H1 (cell line): ENCODE measurements at regions not wholly inside any gene's neighbourhood (a gene's known extent, or its start where the extent isn't known, plus 50 kb on each side); places are given as distances from the start of the nearest gene placed in this dataset.

Experiments
- CTCF ChIA-PET: fragments of 300-600 bp; sonication (Branson Sonifier 250); formaldehyde crosslinking; loops from one replicate; lab custom pipeline; 2021; ENCODE audit not compliant: partially characterized antibody; lab: Charles Lee
- POLR2A ChIA-PET: fragments of 300-600 bp; sonication (Branson Sonifier 250); formaldehyde crosslinking; loops from one replicate; lab custom pipeline; 2021; ENCODE audit warnings: inconsistent platforms; ENCODE audit not compliant: partially characterized antibody; lab: Charles Lee
- DNase-seq, 2 experiments: peaks; one replicate each; pipeline versions ENCODE4 v3.0.0 to v3.0.0-alpha.2; 2010 to 2022; ENCODE audit warnings: low spot score in 2 of 2, low read depth in 1 of 2, mixed read lengths in 1 of 2
- FAIRE-seq: peaks from 2 replicates; lab custom pipeline; 2011; peaks lifted over from hg19 to GRCh38; lab: Jason Lieb, UNC
- H2AFZ ChIP-seq: 2 replicates; pipeline ENCODE4 v1.8.1; 2012; ENCODE audit warnings: low read length, inconsistent platforms
- H2AK5ac ChIP-seq: 2 replicates; pipeline ENCODE4 v1.6.1; 2013; ENCODE audit warnings: low read depth, low read length
- H2BK120ac ChIP-seq: replicated peaks from 2 replicates; pipeline ENCODE3; 2013; ENCODE audit warnings: low read depth, low read length, inconsistent platforms
- H2BK12ac ChIP-seq: 2 replicates; pipeline ENCODE4 v1.6.1; 2013; ENCODE audit warnings: low read depth, low read length
- H2BK15ac ChIP-seq: 2 replicates; pipeline ENCODE4 v1.6.1; 2013; ENCODE audit warnings: low read length
- H2BK20ac ChIP-seq: 2 replicates; pipeline ENCODE4 v1.6.1; 2013; ENCODE audit warnings: low read length
- H2BK5ac ChIP-seq: 2 replicates; pipeline ENCODE4 v1.6.1; 2013; ENCODE audit warnings: low read depth, low read length
- H3K14ac ChIP-seq: 2 replicates; pipeline ENCODE4 v1.6.1; 2013; ENCODE audit warnings: inconsistent platforms; ENCODE audit not compliant: insufficient read length
- H3K18ac ChIP-seq: 2 replicates; pipeline ENCODE4 v1.6.1; 2013; ENCODE audit warnings: low read length; ENCODE audit errors: extremely low read depth
- H3K23ac ChIP-seq: 2 replicates; pipeline ENCODE4 v1.6.1; 2013; ENCODE audit warnings: inconsistent platforms; ENCODE audit not compliant: insufficient read length
- H3K23me2 ChIP-seq: 2 replicates; pipeline ENCODE4 v1.6.1; 2013; ENCODE audit warnings: low read depth, low read length
- H3K27ac ChIP-seq: 2 replicates; pipeline ENCODE4 v1.6.1; 2011; ENCODE audit warnings: low read depth, low read length, inconsistent platforms
- H3K27me3 ChIP-seq, 4 experiments: replicated peaks in 1 of 4; 1 replicate in 1 of 4; 2 replicates in 3 of 4; pipeline versions ENCODE4 v1.6.1 to v1.8.1; 2011 to 2013; ENCODE audit warnings: low read length in 3 of 4, mild to moderate bottlenecking in 3 of 4, inconsistent platforms in 2 of 4, mixed read lengths in 2 of 4, moderate library complexity in 1 of 4; ENCODE audit not compliant: control insufficient read depth in 3 of 4, insufficient read depth in 3 of 4; ENCODE audit errors: extremely low read depth in 1 of 4
- H3K36me3 ChIP-seq, 4 experiments: 2 replicates each; pipeline versions ENCODE4 v1.6.1 to v1.8.1; 2011 to 2013; ENCODE audit warnings: mild to moderate bottlenecking in 4 of 4, low read length in 3 of 4, moderate library complexity in 2 of 4, control low read depth in 1 of 4, inconsistent platforms in 1 of 4; ENCODE audit not compliant: insufficient read depth in 4 of 4, control insufficient read depth in 2 of 4
- H3K4ac ChIP-seq: replicated peaks from 2 replicates; pipeline ENCODE3; 2013; ENCODE audit warnings: low read length, low read depth, mixed read lengths, inconsistent platforms; ENCODE audit not compliant: insufficient read length
- H3K4me1 ChIP-seq, 4 experiments: replicated peaks in 1 of 4; 1 replicate in 1 of 4; 2 replicates in 3 of 4; pipeline versions ENCODE4 v1.6.1 to v1.8.1; 2011 to 2013; ENCODE audit warnings: low read length in 3 of 4, inconsistent platforms in 2 of 4, mixed read lengths in 1 of 4; ENCODE audit not compliant: insufficient read depth in 4 of 4, control insufficient read depth in 3 of 4
- H3K4me2 ChIP-seq, 2 experiments: 2 replicates each; pipeline versions ENCODE4 v1.6.1 to v1.8.1; 2011 to 2013; ENCODE audit warnings: low read depth in 2 of 2, low read length in 2 of 2, control low read depth in 1 of 2, inconsistent platforms in 1 of 2, mild to moderate bottlenecking in 1 of 2; ENCODE audit not compliant: insufficient read depth in 1 of 2
- H3K4me3 ChIP-seq, 4 experiments: fragments of 200-600, 300-600 bp in 1 of 4; sonication (generic), shearing (Covaris generic), sonication (Bioruptor Twin) in 1 of 4; 2 replicates each; pipeline versions ENCODE4 v1.5.1 to v1.8.1; 2011 to 2016; ENCODE audit warnings: low read length in 4 of 4, low read depth in 3 of 4, control low read depth in 2 of 4, inconsistent platforms in 2 of 4, mild to moderate bottlenecking in 2 of 4, mixed read lengths in 1 of 4, moderate library complexity in 1 of 4; ENCODE audit not compliant: insufficient read depth in 2 of 4; ENCODE audit errors: extremely low read depth in 1 of 4
- H3K56ac ChIP-seq: replicated peaks from 2 replicates; pipeline ENCODE3; 2013; ENCODE audit warnings: low read depth, mild to moderate bottlenecking, mixed read lengths, low read length, inconsistent platforms; ENCODE audit not compliant: insufficient read length
- H3K79me1 ChIP-seq: 2 replicates; pipeline ENCODE4 v1.6.1; 2013; ENCODE audit warnings: low read depth, low read length, control low read depth
- H3K79me2 ChIP-seq, 2 experiments: 2 replicates each; pipeline versions ENCODE4 v1.6.1 to v1.8.1; 2012 to 2013; ENCODE audit warnings: low read length in 2 of 2, mild to moderate bottlenecking in 2 of 2, inconsistent platforms in 1 of 2; ENCODE audit not compliant: insufficient read depth in 2 of 2, control insufficient read depth in 1 of 2
- H3K9ac ChIP-seq, 4 experiments: replicated peaks in 1 of 4; 1 replicate in 1 of 4; 2 replicates in 3 of 4; pipeline versions ENCODE4 v1.6.1 to v1.8.1; 2011 to 2013; ENCODE audit warnings: low read depth in 3 of 4, low read length in 3 of 4, control low read depth in 2 of 4, mild to moderate bottlenecking in 2 of 4, moderate library complexity in 2 of 4, inconsistent platforms in 1 of 4; ENCODE audit errors: extremely low read depth in 1 of 4
- H3K9me3 ChIP-seq, 2 experiments: 2 replicates each; pipeline versions ENCODE4 v1.6.1 to v1.8.1; 2012 to 2013; ENCODE audit warnings: mild to moderate bottlenecking in 2 of 2, moderate library complexity in 2 of 2, control low read depth in 1 of 2, inconsistent platforms in 1 of 2, low read depth in 1 of 2, low read length in 1 of 2, mixed read lengths in 1 of 2; ENCODE audit not compliant: insufficient read depth in 2 of 2
- H4K20me1 ChIP-seq, 2 experiments: replicated peaks in 1 of 2; 2 replicates each; pipeline versions ENCODE3 to v1.8.1; 2011 to 2013; ENCODE audit warnings: inconsistent platforms in 2 of 2, low read length in 2 of 2, mild to moderate bottlenecking in 1 of 2; ENCODE audit not compliant: insufficient read depth in 2 of 2, control insufficient read depth in 1 of 2
- H4K5ac ChIP-seq: 2 replicates; pipeline ENCODE4 v1.6.1; 2013; ENCODE audit warnings: low read length, low read depth, mixed read lengths, inconsistent platforms; ENCODE audit not compliant: insufficient read length
- H4K8ac ChIP-seq: 2 replicates; pipeline ENCODE4 v1.8.0; 2013; ENCODE audit warnings: mild to moderate bottlenecking, moderate library complexity, low read length, inconsistent platforms; ENCODE audit not compliant: insufficient read depth; ENCODE audit errors: extremely low read depth
- H4K91ac ChIP-seq: replicated peaks from 2 replicates; pipeline ENCODE3; 2013; ENCODE audit warnings: low read length, mixed read lengths, inconsistent platforms; ENCODE audit not compliant: insufficient read length
- MAFK ChIP-seq: IDR thresholded peaks from 2 replicates; pipeline ENCODE4 v1.6.1; 2012; ENCODE audit warnings: low read depth, mild to moderate bottlenecking, improper control_type of control experiment, low read length
- POLR2AphosphoS5 ChIP-seq: IDR thresholded peaks from 2 replicates; pipeline ENCODE4 v1.6.1; 2011; ENCODE audit warnings: low read depth, low read length
- SIRT6 ChIP-seq: IDR thresholded peaks from one replicate; pipeline ENCODE4 v1.7.1; 2012; ENCODE audit warnings: low read length, inconsistent platforms
- TAF7 ChIP-seq: optimal IDR thresholded peaks from 2 replicates; pipeline ENCODE3; 2011; ENCODE audit warnings: low read depth, mild to moderate bottlenecking, inconsistent platforms, low read length, moderate library complexity, borderline replicate concordance
- TEAD4 ChIP-seq: IDR thresholded peaks from 2 replicates; pipeline ENCODE4 v1.6.1; 2012; ENCODE audit warnings: low read depth, low read length, inconsistent platforms, mixed read lengths
- WGBS, 2 experiments: shearing (Covaris generic) in 1 of 2; methylation state at CpG; one replicate each; pipeline versions ENCODE4 v1.1.6 to v1.1.7; 2013 to 2015; ENCODE audit warnings: low lambda C conversion rate in 2 of 2, mixed read lengths in 2 of 2, inconsistent platforms in 1 of 2, low coverage in 1 of 2, missing lambda C conversion rate in 1 of 2; ENCODE audit not compliant: insufficient replicate concordance in 2 of 2, insufficient coverage in 1 of 2, insufficient read length in 1 of 2; ENCODE audit errors: extremely low coverage in 1 of 2, missing lambda C conversion rate in 1 of 2; 5-methylcytosine and 5-hydroxymethylcytosine counted together
- TF ChIP-seq, protein P1 (sequence below): IDR thresholded peaks from 2 replicates; pipeline ENCODE4 v1.6.1; 2012; ENCODE audit warnings: inconsistent platforms

DNA sequence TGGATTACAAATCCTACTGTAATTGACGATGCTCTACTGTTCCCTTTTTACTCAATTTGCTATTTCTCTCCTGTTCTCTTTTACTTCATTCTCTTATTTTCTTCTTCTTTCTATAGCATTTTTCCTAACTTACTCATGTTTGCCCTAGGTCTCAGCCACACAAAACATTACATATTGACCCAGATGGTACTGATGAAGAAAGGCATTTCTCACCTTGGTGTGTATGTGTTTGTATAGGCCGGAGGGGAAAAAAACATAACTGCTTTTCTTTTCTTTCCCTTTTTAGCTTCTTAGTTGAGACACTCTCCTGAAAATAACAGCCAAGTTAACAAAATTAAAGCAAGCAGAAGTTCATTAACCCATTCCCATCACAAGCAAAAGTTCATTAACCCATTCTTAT, 1019.8 kb upstream of the CDH18 start:
- POLR2A ChIA-PET = no interaction called here
- TF ChIP-seq TAF7 (no peak), SIRT6 (no peak), POLR2AphosphoS5 (no peak), TEAD4 (no peak), MAFK (no peak)
- TF ChIP-seq, protein P1, sequence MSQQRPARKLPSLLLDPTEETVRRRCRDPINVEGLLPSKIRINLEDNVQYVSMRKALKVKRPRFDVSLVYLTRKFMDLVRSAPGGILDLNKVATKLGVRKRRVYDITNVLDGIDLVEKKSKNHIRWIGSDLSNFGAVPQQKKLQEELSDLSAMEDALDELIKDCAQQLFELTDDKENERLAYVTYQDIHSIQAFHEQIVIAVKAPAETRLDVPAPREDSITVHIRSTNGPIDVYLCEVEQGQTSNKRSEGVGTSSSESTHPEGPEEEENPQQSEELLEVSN = no peak
- Histone ChIP-seq H3K27ac (no peak overlapping the region), H3K9me3 (no peaks in the 10 kb centered on the region), H4K8ac (no peak overlapping the region), H3K23ac (no peak overlapping the region), H2BK120ac (no peak overlapping the region), H3K18ac (no peak overlapping the region), H3K14ac (no peak overlapping the region), H2BK15ac (no peak overlapping the region), H2BK20ac (no peak overlapping the region), H3K27me3 (no peaks in the 10 kb centered on the region), H4K20me1 (no peaks in the 10 kb centered on the region), H3K4ac (no peak overlapping the region), H3K79me1 (no peaks in the 10 kb centered on the region), H3K4me3 (no peak overlapping the region), H2BK12ac (no peak overlapping the region), H4K91ac (no peak overlapping the region), H3K4me2 (no peak overlapping the region), H3K79me2 (no peaks in the 10 kb centered on the region), H2AK5ac (no peak overlapping the region), H3K4me1 (no peaks in the 10 kb centered on the region), H3K23me2 (no peaks in the 10 kb centered on the region), H3K9ac (no peak overlapping the region), H2BK5ac (no peak overlapping the region), H3K56ac (peak overlapping the region; percentile 36), H2AFZ (no peak overlapping the region), H3K36me3 (no peaks in the 10 kb centered on the region), H4K5ac (no peak overlapping the region)
- no peak for DNase-seq
- CTCF ChIA-PET = no interaction called here
- no peak for FAIRE-seq
- WGBS, 2 experiments = 94% methylated on average over 2 of the region's 2 CpGs; no CpG with 5 or more reads in 1 of the 2 experiments
